ENCODE measurements at regions not wholly inside any gene's neighbourhood (a gene's known extent, or its start where the extent isn't known, plus 50 kb on each side); places are given as distances from the start of the nearest gene placed in this dataset.

DNA sequence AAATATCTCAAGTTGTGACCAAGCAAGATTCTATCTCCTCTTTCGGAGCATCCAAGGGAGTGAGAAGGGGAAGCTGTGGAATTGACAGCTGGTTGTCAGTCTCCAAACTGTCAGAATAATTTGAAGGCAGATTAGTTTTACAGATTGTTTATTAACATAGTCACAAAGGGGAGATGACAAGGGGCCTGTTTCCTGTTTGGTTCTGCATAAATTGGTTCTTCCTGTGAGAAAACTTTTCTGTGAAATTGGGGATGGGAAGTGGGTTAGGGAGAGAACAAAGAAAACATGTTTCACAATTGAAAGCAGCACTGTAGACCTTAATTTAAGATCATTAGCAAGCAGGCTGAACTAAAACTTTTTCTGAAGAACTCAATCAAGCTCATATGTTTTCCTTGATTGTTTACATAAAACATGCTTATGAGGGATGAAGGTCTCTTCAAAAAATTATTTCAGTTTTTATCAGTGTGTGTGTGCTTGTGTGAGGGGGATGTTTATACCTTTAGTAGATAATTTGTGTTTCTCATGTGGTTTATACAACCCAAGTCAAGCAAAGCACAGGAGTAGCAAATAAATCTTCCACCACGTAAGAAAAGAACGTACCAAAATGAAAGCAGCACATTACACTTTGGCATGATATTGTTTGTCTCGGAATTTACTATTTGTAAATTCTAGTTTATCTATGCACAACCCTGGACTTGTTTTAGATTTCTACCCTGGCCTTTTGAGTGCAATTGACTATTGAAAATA, 604.9 kb upstream of the CDH2 start:
- FAIRE-seq: peak; percentile 69
- no peak for DNase-seq (ENCODE audit: insufficient read length, low spot score)
- TF ChIP-seq, protein P1, sequence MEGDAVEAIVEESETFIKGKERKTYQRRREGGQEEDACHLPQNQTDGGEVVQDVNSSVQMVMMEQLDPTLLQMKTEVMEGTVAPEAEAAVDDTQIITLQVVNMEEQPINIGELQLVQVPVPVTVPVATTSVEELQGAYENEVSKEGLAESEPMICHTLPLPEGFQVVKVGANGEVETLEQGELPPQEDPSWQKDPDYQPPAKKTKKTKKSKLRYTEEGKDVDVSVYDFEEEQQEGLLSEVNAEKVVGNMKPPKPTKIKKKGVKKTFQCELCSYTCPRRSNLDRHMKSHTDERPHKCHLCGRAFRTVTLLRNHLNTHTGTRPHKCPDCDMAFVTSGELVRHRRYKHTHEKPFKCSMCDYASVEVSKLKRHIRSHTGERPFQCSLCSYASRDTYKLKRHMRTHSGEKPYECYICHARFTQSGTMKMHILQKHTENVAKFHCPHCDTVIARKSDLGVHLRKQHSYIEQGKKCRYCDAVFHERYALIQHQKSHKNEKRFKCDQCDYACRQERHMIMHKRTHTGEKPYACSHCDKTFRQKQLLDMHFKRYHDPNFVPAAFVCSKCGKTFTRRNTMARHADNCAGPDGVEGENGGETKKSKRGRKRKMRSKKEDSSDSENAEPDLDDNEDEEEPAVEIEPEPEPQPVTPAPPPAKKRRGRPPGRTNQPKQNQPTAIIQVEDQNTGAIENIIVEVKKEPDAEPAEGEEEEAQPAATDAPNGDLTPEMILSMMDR (IDR thresholded peaks at IDR 0.05; ENCODE audit: insufficient read depth, missing control alignments): no peak

DNA sequence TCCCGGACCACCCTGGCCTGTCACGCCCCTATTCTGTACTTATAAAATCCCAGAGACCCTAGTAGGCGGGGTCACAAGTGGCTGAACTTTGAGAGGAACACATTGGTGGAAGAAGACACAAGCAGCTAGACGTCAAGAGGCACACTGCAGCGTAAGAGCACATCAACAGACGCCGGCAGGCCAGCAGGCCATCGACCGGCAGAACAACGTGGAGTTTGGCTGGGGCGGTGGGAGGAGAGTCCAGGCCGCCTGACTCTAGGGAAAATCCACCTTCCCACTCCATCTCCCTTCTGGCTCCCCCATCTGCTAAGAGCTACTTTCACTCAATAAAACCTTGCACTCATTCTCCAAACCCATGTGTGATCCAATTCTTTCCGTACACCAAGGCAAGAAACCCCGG, 601.8 kb upstream of the CDH2 start:
- FAIRE-seq (no peak), DNase-seq (ENCODE audit: insufficient read length, low spot score) (no peak)
- TF ChIP-seq, protein P1 (IDR thresholded peaks at IDR 0.05; ENCODE audit: insufficient read depth, missing control alignments): no peak

- TF ChIP-seq, protein P1 (IDR thresholded peaks at IDR 0.05; ENCODE audit: insufficient read depth, missing control alignments): no peak
- DNase-seq (ENCODE audit: insufficient read length, low spot score) (no peak), FAIRE-seq (no peak)
These were observed 600.8 kb upstream of the CDH2 start for GRCh38 chr18:28777756-28778155.

DNA sequence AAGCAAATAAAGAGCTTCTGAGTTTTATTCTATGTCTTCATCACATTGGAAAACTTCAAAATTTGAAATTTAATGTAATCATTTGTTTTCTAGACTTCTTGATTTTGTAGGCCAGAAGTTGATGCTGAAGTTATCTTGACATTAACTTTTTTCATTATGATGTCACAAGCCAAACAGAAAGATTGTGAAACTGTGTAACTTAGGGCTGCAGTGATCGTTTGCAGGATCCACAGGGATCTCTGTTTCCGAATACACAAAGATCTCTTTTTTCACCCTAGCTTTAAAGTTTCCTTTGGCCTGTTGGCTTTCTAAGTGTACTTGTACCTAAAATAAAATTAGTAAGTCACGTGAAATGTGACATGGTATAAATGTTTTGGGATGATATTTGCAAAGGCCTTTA, 594.9 kb upstream of the CDH2 start:
- DNase-seq (ENCODE audit: insufficient read length, low spot score) (no peak), FAIRE-seq (peak; percentile 51)
- TF ChIP-seq, protein P1 (IDR thresholded peaks at IDR 0.05; ENCODE audit: insufficient read depth, missing control alignments): no peak

DNA sequence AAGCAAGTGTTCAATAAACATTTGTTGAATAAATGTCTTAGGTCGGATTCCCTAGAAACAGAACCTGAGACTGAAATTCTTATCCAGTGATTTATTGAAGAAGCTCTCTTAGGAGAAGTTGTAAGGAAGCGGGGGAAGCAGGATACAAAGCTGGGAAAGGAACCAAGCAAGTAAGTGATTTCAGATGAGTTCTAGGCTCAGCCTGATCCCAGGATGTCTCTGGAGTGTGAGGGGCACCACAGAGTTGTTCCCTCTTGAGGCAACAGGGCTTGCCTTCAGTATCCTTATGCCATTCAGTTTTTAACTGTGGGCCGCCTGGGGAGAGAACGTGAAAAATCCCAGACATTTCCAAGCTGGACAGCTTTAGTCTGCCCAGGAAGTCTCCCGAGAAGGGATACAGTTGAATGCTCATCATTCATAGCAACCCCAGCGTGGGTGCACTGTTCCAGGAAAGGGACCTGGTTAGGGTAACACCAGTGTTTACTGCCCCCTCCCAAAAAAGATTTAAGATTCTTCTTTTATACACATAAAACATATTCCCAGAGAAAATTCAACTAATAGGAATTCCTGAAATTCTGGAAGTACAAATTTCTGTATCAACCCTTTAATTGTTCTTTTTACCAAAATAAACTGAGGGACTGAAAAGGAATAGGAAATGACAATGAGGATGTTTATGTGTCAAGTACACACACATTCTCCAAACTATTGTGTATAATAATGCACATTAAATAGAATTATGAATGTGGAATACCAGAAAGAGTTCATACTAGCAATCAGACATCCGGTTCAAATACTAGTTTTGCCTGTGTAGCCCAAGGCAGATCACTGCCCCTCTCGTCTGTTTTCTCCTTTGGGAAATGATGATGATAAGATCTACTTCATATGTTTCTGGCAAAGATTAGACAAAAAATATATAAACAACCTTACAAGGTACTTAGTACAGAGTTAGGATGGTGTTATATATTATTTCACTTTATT, 592.1 kb upstream of the CDH2 start:
- TF ChIP-seq, protein P1 (IDR thresholded peaks at IDR 0.05; ENCODE audit: insufficient read depth, missing control alignments): no peak

DNA sequence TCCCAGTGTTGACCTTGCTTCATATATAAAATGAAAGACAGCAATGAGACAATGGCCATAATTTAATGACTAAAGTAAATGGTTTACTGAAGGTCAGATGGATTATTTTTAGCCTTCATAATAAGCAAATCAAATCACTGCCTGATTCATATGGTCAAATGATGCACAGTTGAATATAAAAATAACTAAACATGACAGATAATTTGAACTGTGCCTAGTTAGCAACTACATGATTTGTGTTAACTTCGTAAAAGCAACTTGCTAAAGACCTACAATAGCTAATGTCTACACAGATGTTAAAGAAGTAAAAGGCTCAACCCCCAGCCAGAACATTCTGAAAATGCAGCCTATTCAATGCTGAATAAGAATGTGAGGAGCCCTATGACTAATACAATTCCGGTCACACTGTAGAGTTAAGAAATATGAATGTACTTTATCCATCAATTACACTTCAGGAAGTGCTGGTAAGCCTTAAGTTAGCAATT, 590.8 kb upstream of the CDH2 start:
- FAIRE-seq (no peak), DNase-seq (ENCODE audit: insufficient read length, low spot score) (no peak)
- TF ChIP-seq, protein P1 (IDR thresholded peaks at IDR 0.05; ENCODE audit: insufficient read depth, missing control alignments): no peak

More for the DNA sequence above, 592.1 kb upstream of the CDH2 start:
- DNase-seq (ENCODE audit: insufficient read length, low spot score): no peak
- peak; percentile 55 for FAIRE-seq

Measured in D721Med (cell line).